OCI-LY1 (cell line): ENCODE measurements at regions not wholly inside any gene's neighbourhood (a gene's known extent, or its start where the extent isn't known, plus 50 kb on each side); places are given as distances from the start of the nearest gene placed in this dataset.

Experiments used
- H2AFZ ChIP-seq: fragments of 200-600 bp; sonication (generic), shearing (Covaris generic); 2 replicates; pipeline ENCODE4 v1.6.0; 2014; ENCODE audit warnings: antibody characterized with exemption, mild to moderate bottlenecking, low read length
- H3F3A ChIP-seq: fragments of 200-600 bp; sonication (generic), shearing (Covaris generic); 2 replicates; pipeline ENCODE4 v1.6.0; 2014; ENCODE audit warnings: mild to moderate bottlenecking, antibody characterized with exemption, low read length, moderate library complexity; ENCODE audit not compliant: insufficient read depth
- H3K27ac ChIP-seq: fragments of 200-600 bp; sonication (generic); 2 replicates; pipeline ENCODE4 v1.5.1; 2014; ENCODE audit warnings: low read length, mixed run types, mild to moderate bottlenecking, low read depth; ENCODE audit not compliant: poor library complexity, severe bottlenecking
- H3K27me3 ChIP-seq: fragments of 200-600 bp; sonication (generic); 2 replicates; pipeline ENCODE4 v1.6.0; 2014; ENCODE audit warnings: antibody characterized with exemption, mild to moderate bottlenecking, low read length, moderate library complexity; ENCODE audit not compliant: insufficient read depth
- H3K36me3 ChIP-seq: fragments of 200-600 bp; sonication (generic); 2 replicates; pipeline ENCODE4 v1.6.1; 2014; ENCODE audit warnings: mild to moderate bottlenecking, antibody characterized with exemption, low read length, moderate library complexity, mixed read lengths; ENCODE audit not compliant: insufficient read depth
- H3K4me1 ChIP-seq: fragments of 200-600 bp; sonication (generic); 2 replicates; pipeline ENCODE4 v1.5.1; 2014; ENCODE audit warnings: mild to moderate bottlenecking, low read length, moderate library complexity; ENCODE audit not compliant: insufficient read depth, severe bottlenecking
- H3K4me2 ChIP-seq: fragments of 200-600 bp; sonication (generic), shearing (Covaris generic); 2 replicates; pipeline ENCODE4 v1.6.1; 2014; ENCODE audit warnings: low read length
- H3K4me3 ChIP-seq: fragments of 200-600 bp; sonication (generic); 2 replicates; pipeline ENCODE4 v1.5.1; 2014; ENCODE audit warnings: low read length, low read depth, mild to moderate bottlenecking, mixed read lengths; ENCODE audit not compliant: poor library complexity, severe bottlenecking
- H3K79me2 ChIP-seq: fragments of 200-600 bp; shearing (Covaris generic); 2 replicates; pipeline ENCODE4 v1.6.1; 2016; ENCODE audit warnings: mixed run types, low read length, mixed read lengths; ENCODE audit not compliant: insufficient read depth
- H3K9ac ChIP-seq: fragments of 200-600 bp; sonication (generic), shearing (Covaris generic); 2 replicates; pipeline ENCODE4 v1.6.1; 2014; ENCODE audit warnings: mild to moderate bottlenecking, low read length, mixed read lengths
- H3K9me2 ChIP-seq: fragments of 200-600 bp; sonication (generic), shearing (Covaris generic); 2 replicates; pipeline ENCODE4 v1.6.1; 2014; ENCODE audit warnings: low read depth, mild to moderate bottlenecking, low read length, mixed read lengths
- H3K9me3 ChIP-seq: fragments of 200-600 bp; shearing (Covaris generic); 2 replicates; pipeline ENCODE4 v1.6.1; 2014; ENCODE audit warnings: low read length, mixed read lengths
- H4K20me1 ChIP-seq: fragments of 200-600 bp; sonication (generic), shearing (Covaris generic); 2 replicates; pipeline ENCODE4 v1.6.0; 2016; ENCODE audit warnings: mild to moderate bottlenecking, low read length; ENCODE audit not compliant: insufficient read depth
- CTCF ChIP-seq: fragments of 200-600 bp; sonication (generic), shearing (Covaris generic); IDR thresholded peaks from 2 replicates; pipeline ENCODE4 v1.5.1; 2017; ENCODE audit warnings: mild to moderate bottlenecking, antibody characterized with exemption, low read length, moderate library complexity, mixed read lengths
- EZH2 ChIP-seq: fragments of 200-600 bp; sonication (generic), shearing (Covaris generic); IDR thresholded peaks from 2 replicates; pipeline ENCODE4 v1.8.0; 2017; ENCODE audit warnings: borderline replicate concordance, mixed run types, mild to moderate bottlenecking, antibody characterized with exemption, low read length, moderate library complexity, mixed read lengths

GRCh38 chr7:135800560-135800959 lies 51.9 kb upstream of the FAM180A start:
- H3K4me2 ChIP-seq: no peak overlapping the region
- no peaks in the 10 kb centered on the region for H3K79me2 ChIP-seq
- no peaks in the 10 kb centered on the region; the same call in 1 of the 2 replicates for H3K27me3 ChIP-seq
- H4K20me1 ChIP-seq: no peaks in the 10 kb centered on the region
- H3F3A ChIP-seq: no peaks in the 10 kb centered on the region
- no peaks in the 10 kb centered on the region for H3K9me2 ChIP-seq
- no peak overlapping the region for H3K27ac ChIP-seq
- H3K4me1 ChIP-seq: no peaks in the 10 kb centered on the region
- no peak overlapping the region for H3K4me3 ChIP-seq
- no peak for TF ChIP-seq EZH2
- TF ChIP-seq CTCF: no peak
- no peaks in the 10 kb centered on the region for H3K9me3 ChIP-seq
- no peaks in the 10 kb centered on the region for H3K36me3 ChIP-seq
- H3K9ac ChIP-seq: no peak overlapping the region
- no peak overlapping the region for H2AFZ ChIP-seq

- Histone ChIP-seq H2AFZ (no peak overlapping the region), H3F3A (no peaks in the 10 kb centered on the region), H3K4me2 (no peak overlapping the region), H3K9me2 (no peaks in the 10 kb centered on the region), H3K9ac (no peak overlapping the region), H3K27me3 (no peaks in the 10 kb centered on the region; the same call in 1 of the 2 replicates), H3K4me1 (no peaks in the 10 kb centered on the region), H4K20me1 (no peaks in the 10 kb centered on the region), H3K4me3 (no peak overlapping the region), H3K36me3 (no peaks in the 10 kb centered on the region), H3K9me3 (no peaks in the 10 kb centered on the region), H3K79me2 (no peaks in the 10 kb centered on the region), H3K27ac (no peak overlapping the region)
- TF ChIP-seq EZH2 (no peak), CTCF (peak; percentile 24)
Measured at GRCh38 chr7:135799881-135800280, 51.3 kb upstream of the FAM180A start.
